B cell (primary cell): ENCODE measurements at regions not wholly inside any gene's neighbourhood (a gene's known extent, or its start where the extent isn't known, plus 50 kb on each side); places are given as distances from the start of the nearest gene placed in this dataset.

Experiments used
- ATAC-seq: fragments of 200-7000 bp; cut with Tn5 transposase; one replicate; pipeline ENCODE4 v1.10.0; 2021; ENCODE audit warnings: low read depth, mild to moderate bottlenecking, moderate number of reproducible peaks, moderate library complexity
- CTCF ChIA-PET: fragments of 350-600 bp; sonication (Branson Sonifier 250); formaldehyde crosslinking; loops from one replicate; lab custom pipeline; 2021; ENCODE audit warnings: antibody characterized with exemption, inconsistent platforms; lab: Charles Lee
- POLR2A ChIA-PET: fragments of 350-600 bp; sonication (Branson Sonifier 250); formaldehyde crosslinking; loops from one replicate; lab custom pipeline; 2021; ENCODE audit warnings: antibody characterized with exemption; lab: Charles Lee
- DNase-seq: peaks from one replicate; pipeline ENCODE4 v3.0.0; 2013
- H2AFZ ChIP-seq: 2 replicates; pipeline ENCODE4 v1.6.1; 2012; ENCODE audit warnings: mild to moderate bottlenecking, low read depth, low read length; ENCODE audit not compliant: insufficient read depth, poor library complexity, severe bottlenecking
- H3K27ac ChIP-seq, 2 donors: 1 replicate in 1 of 2; 2 replicates in 1 of 2; pipeline ENCODE4 v1.5.1; 2012 to 2013; ENCODE audit warnings: low read length in 2 of 2, mild to moderate bottlenecking in 2 of 2, moderate library complexity in 1 of 2
- H3K27me3 ChIP-seq, 4 experiments: fragments of 200-600 bp in 1 of 4; sonication (generic) in 1 of 4; replicated peaks in 1 of 4; 1 replicate in 2 of 4; 2 replicates in 2 of 4; pipeline versions ENCODE4 v1.6.1 to v1.7.0; 2013 to 2016; ENCODE audit warnings: low read length in 3 of 4, mild to moderate bottlenecking in 2 of 4, mixed read lengths in 1 of 4, moderate library complexity in 1 of 4; ENCODE audit not compliant: insufficient read depth in 4 of 4, control insufficient read depth in 3 of 4; ENCODE audit errors: control extremely low read depth in 1 of 4
- H3K36me3 ChIP-seq, 2 experiments: replicated peaks in 1 of 2; 1 replicate in 1 of 2; 2 replicates in 1 of 2; pipeline versions ENCODE4 v1.6.1 to v1.7.1; 2013; ENCODE audit warnings: low read length in 1 of 2; ENCODE audit not compliant: insufficient read depth in 2 of 2, control insufficient read depth in 1 of 2; ENCODE audit errors: control extremely low read depth in 1 of 2, extremely low read depth in 1 of 2
- H3K4me1 ChIP-seq, 2 donors: fragments of 200-600 bp in 1 of 2; sonication (generic) in 1 of 2; 1 replicate in 1 of 2; 2 replicates in 1 of 2; pipeline versions ENCODE4 v1.5.1 to v1.6.1; 2013 to 2017; ENCODE audit warnings: low read length in 2 of 2; ENCODE audit not compliant: control insufficient read depth in 2 of 2, insufficient read depth in 2 of 2
- H3K4me2 ChIP-seq: replicated peaks from 2 replicates; pipeline ENCODE3; 2012; ENCODE audit warnings: mild to moderate bottlenecking, low read depth, low read length; ENCODE audit not compliant: poor library complexity, severe bottlenecking
- H3K4me3 ChIP-seq, 5 experiments: fragments of 200-600 bp in 1 of 5; sonication (generic) in 1 of 5; 1 replicate in 3 of 5; 2 replicates in 2 of 5; pipeline versions ENCODE4 v1.5.1 to v1.7.0; 2011 to 2016; ENCODE audit warnings: low read length in 4 of 5, mild to moderate bottlenecking in 4 of 5, low read depth in 2 of 5, control low read depth in 1 of 5, moderate library complexity in 1 of 5; ENCODE audit not compliant: insufficient read depth in 1 of 5; ENCODE audit errors: control extremely low read depth in 1 of 5, extremely low read depth in 1 of 5
- H3K79me2 ChIP-seq: fragments of 200-600 bp; sonication (generic); one replicate; pipeline ENCODE4 v1.6.0; 2016; ENCODE audit warnings: low read length; ENCODE audit not compliant: control insufficient read depth, insufficient read depth
- H3K9ac ChIP-seq: fragments of 200-600 bp; sonication (generic); 2 replicates; pipeline ENCODE4 v1.6.1; 2017; ENCODE audit warnings: mild to moderate bottlenecking, low read length, moderate library complexity
- H3K9me3 ChIP-seq, 3 donors: one replicate each; pipeline versions ENCODE4 v1.6.1 to v1.7.1; 2013; ENCODE audit warnings: low read length in 2 of 3; ENCODE audit not compliant: control insufficient read depth in 2 of 3, insufficient read depth in 1 of 3; ENCODE audit errors: control extremely low read depth in 1 of 3
- H4K20me1 ChIP-seq: 2 replicates; pipeline ENCODE4 v1.6.0; 2012; ENCODE audit warnings: mild to moderate bottlenecking, low read length; ENCODE audit not compliant: insufficient read depth, control insufficient read depth, poor library complexity, severe bottlenecking
- H3K27ac Mint-ChIP-seq: one replicate; pipeline ENCODE4 v1.8.0; 2021; ENCODE audit warnings: mixed read lengths
- H3K27me3 Mint-ChIP-seq: one replicate; pipeline ENCODE4 v1.8.0; 2021; ENCODE audit warnings: mixed read lengths
- H3K4me1 Mint-ChIP-seq: one replicate; pipeline ENCODE4 v1.8.0; 2021; ENCODE audit warnings: mixed read lengths
- H3K4me3 Mint-ChIP-seq: one replicate; pipeline ENCODE4 v1.8.0; 2021; ENCODE audit warnings: mixed read lengths
- H3K9me3 Mint-ChIP-seq: one replicate; pipeline ENCODE4 v1.8.0; 2022; ENCODE audit warnings: mixed read lengths; ENCODE audit not compliant: insufficient read depth
- EZH2 ChIP-seq: IDR thresholded peaks from 2 replicates; pipeline ENCODE4 v1.6.1; 2012; ENCODE audit warnings: borderline replicate concordance, low read depth, mild to moderate bottlenecking, moderate library complexity, low read length; ENCODE audit not compliant: insufficient read depth, poor library complexity, severe bottlenecking
- WGBS: methylation state at CpG from one replicate; pipeline ENCODE4 v1.1.5; 2013; ENCODE audit warnings: missing lambda C conversion rate; ENCODE audit not compliant: insufficient coverage; 5-methylcytosine and 5-hydroxymethylcytosine counted together
- intact Hi-C: fragments of 100-400 bp; cut with micrococcal nuclease; formaldehyde crosslinking; loops from one replicate; pipeline ENCODE4 v1.10.0; 2022
- TF ChIP-seq, protein P1 (sequence below): fragments of 200-600 bp; IDR thresholded peaks from one replicate; pipeline ENCODE4 v1.8.0; 2022; ENCODE audit warnings: antibody characterized with exemption, mild to moderate bottlenecking

DNA sequence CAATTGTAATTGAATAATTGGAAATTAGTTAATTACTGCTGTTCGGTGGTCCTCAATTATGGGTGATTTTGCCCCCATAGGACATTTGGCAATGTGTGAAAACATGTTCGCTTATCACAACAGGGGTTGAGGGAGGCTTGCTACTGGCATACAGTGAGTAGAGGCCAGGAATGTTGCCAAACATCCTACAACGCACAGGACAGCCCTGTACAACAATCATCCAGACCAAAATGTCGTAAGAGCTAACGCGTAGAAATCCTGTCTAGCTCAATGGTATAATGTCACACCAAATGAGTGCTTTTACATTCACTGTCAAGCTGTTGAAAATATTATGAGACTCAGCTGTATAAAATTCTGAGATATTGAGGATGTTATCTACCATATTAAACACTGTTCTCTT lies 464.4 kb upstream of the TUSC1 start:
- H3K4me3 ChIP-seq = no peak overlapping the region
- H3K27me3 ChIP-seq = no peaks in the 10 kb centered on the region
- H3K9me3 ChIP-seq = peaks cover 0 to 4% (median 0%) of the 10 kb centered on the region in 3 donors
- DNase-seq = no peak
- H3K4me1 ChIP-seq = no peaks in the 10 kb centered on the region
- TF ChIP-seq EZH2 = no peak
- TF ChIP-seq, protein P1, sequence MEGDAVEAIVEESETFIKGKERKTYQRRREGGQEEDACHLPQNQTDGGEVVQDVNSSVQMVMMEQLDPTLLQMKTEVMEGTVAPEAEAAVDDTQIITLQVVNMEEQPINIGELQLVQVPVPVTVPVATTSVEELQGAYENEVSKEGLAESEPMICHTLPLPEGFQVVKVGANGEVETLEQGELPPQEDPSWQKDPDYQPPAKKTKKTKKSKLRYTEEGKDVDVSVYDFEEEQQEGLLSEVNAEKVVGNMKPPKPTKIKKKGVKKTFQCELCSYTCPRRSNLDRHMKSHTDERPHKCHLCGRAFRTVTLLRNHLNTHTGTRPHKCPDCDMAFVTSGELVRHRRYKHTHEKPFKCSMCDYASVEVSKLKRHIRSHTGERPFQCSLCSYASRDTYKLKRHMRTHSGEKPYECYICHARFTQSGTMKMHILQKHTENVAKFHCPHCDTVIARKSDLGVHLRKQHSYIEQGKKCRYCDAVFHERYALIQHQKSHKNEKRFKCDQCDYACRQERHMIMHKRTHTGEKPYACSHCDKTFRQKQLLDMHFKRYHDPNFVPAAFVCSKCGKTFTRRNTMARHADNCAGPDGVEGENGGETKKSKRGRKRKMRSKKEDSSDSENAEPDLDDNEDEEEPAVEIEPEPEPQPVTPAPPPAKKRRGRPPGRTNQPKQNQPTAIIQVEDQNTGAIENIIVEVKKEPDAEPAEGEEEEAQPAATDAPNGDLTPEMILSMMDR = no peak
- no peak overlapping the region for H3K9ac ChIP-seq
- WGBS = 89% methylated on average over 3 of the region's 6 CpGs
- peaks cover 8% of the 10 kb centered on the region for H3K9me3 Mint-ChIP-seq
- no peak overlapping the region for H2AFZ ChIP-seq
- ChIA-PET CTCF (no interaction called here), POLR2A (no interaction called here)
- no peak overlapping the region for H3K4me3 Mint-ChIP-seq
- H3K27ac Mint-ChIP-seq = no peak overlapping the region
- no peaks in the 10 kb centered on the region for H3K4me1 Mint-ChIP-seq
- no peaks in the 10 kb centered on the region for H3K36me3 ChIP-seq
- no peak for ATAC-seq
- H3K4me2 ChIP-seq = no peak overlapping the region
- H4K20me1 ChIP-seq = no peaks in the 10 kb centered on the region
- H3K79me2 ChIP-seq = no peaks in the 10 kb centered on the region
- no peaks in the 10 kb centered on the region for H3K27me3 Mint-ChIP-seq
- intact Hi-C loops = no loop called here
- H3K27ac ChIP-seq = no peak overlapping the region

DNA sequence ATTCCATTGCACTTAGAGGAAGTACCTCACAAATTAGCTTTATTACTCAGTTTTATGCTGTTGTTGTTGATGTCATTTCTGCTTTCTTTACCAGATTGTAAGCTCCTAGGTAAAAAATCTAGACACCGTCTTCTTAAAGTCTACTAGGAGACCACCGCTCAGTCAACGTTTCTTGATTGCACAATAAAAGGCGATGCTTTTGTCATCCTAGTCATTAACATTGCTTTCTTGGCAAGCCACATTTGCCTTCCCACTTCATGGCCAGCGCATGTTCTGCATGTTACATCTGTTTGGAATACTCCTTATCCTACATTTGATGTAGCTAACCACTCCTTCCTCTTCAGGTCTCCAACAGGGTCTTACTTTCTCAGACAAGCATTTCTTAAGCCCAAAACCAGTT lies 464.0 kb upstream of the TUSC1 start:
- Histone ChIP-seq H2AFZ (no peak overlapping the region), H4K20me1 (no peaks in the 10 kb centered on the region), H3K36me3 (no peaks in the 10 kb centered on the region), H3K4me3 (no peak overlapping the region), H3K27ac (no peak overlapping the region), H3K9ac (no peak overlapping the region), H3K79me2 (no peaks in the 10 kb centered on the region), H3K4me2 (no peak overlapping the region), H3K4me1 (no peaks in the 10 kb centered on the region), H3K9me3 (peaks cover 0 to 4% (median 0%) of the 10 kb centered on the region in 3 donors), H3K27me3 (no peaks in the 10 kb centered on the region)
- no peak for DNase-seq
- ChIA-PET CTCF (no interaction called here), POLR2A (no interaction called here)
- ATAC-seq = no peak
- 99% methylated on average over 5 of the region's 5 CpGs for WGBS
- Mint-ChIP-seq H3K27me3 (no peaks in the 10 kb centered on the region), H3K9me3 (peaks cover 8% of the 10 kb centered on the region), H3K4me3 (no peak overlapping the region), H3K27ac (no peak overlapping the region), H3K4me1 (no peaks in the 10 kb centered on the region)
- TF ChIP-seq EZH2 = no peak
- TF ChIP-seq, protein P1 = no peak
- intact Hi-C loops = no loop called here
